A673 (cell line): ENCODE measurements at regions not wholly inside any gene's neighbourhood (a gene's known extent, or its start where the extent isn't known, plus 50 kb on each side); places are given as distances from the start of the nearest gene placed in this dataset.
"Not testable (repeated sequence)": the region's sequence is repeated elsewhere in the genome, so short reads cannot be mapped to it uniquely, and the experiment has no call there.

Experiments used
- BruUV-seq: library from RNA; stranded (reverse); fragments of 400-500 nt; replicated peaks from 2 replicates; lab custom pipeline; 2021; lab: Mats Ljungman, UMichigan
- CTCF ChIA-PET: fragments of 300-600 bp; sonication (Branson Sonifier 250); formaldehyde crosslinking; loops from one replicate; lab custom pipeline; 2022; ENCODE audit warnings: antibody characterized with exemption; lab: Charles Lee
- POLR2A ChIA-PET: fragments of 300-600 bp; sonication (Branson Sonifier 250); formaldehyde crosslinking; loops from one replicate; lab custom pipeline; 2022; ENCODE audit warnings: antibody characterized with exemption; ENCODE audit not compliant: low non-redundant PET; lab: Charles Lee
- DNase-seq: peaks from one replicate; pipeline ENCODE4 v3.0.0-alpha.2; 2015; ENCODE audit warnings: low spot score
- H3K27ac ChIP-seq: fragments of 200-600 bp; sonication (generic); 2 replicates; pipeline ENCODE4 v1.5.1; 2016; ENCODE audit warnings: mixed run types, low read depth, mild to moderate bottlenecking, mixed read lengths, antibody characterized with exemption, low read length; ENCODE audit not compliant: poor library complexity, severe bottlenecking
- H3K27me3 ChIP-seq: fragments of 200-600 bp; sonication (generic); replicated peaks from 2 replicates; pipeline ENCODE4 v1.6.1; 2017; ENCODE audit warnings: mixed run types, low read depth, mild to moderate bottlenecking, mixed read lengths, antibody characterized with exemption, low read length; ENCODE audit not compliant: insufficient read depth, poor library complexity
- H3K36me3 ChIP-seq: fragments of 200-600 bp; sonication (generic); 2 replicates; pipeline ENCODE4 v1.6.1; 2016; ENCODE audit warnings: mixed run types, mild to moderate bottlenecking, mixed read lengths, antibody characterized with exemption, low read length; ENCODE audit not compliant: insufficient read depth, poor library complexity, severe bottlenecking
- H3K4me1 ChIP-seq: fragments of 200-600 bp; sonication (generic); 2 replicates; pipeline ENCODE4 v1.6.1; 2017; ENCODE audit warnings: mixed run types, mild to moderate bottlenecking, mixed read lengths, antibody characterized with exemption, low read length; ENCODE audit not compliant: insufficient read depth, poor library complexity, severe bottlenecking
- H3K4me3 ChIP-seq: fragments of 200-600 bp; sonication (generic); 2 replicates; pipeline ENCODE4 v1.5.1; 2016; ENCODE audit warnings: low read depth, mixed run types, mild to moderate bottlenecking, mixed read lengths, low read length; ENCODE audit not compliant: poor library complexity, severe bottlenecking
- H3K9me3 ChIP-seq: fragments of 200-600 bp; sonication (generic); 2 replicates; pipeline ENCODE4 v1.6.1; 2016; ENCODE audit warnings: mixed run types, low read depth, mild to moderate bottlenecking, mixed read lengths, antibody characterized with exemption, low read length; ENCODE audit not compliant: poor library complexity, severe bottlenecking
- CTCF ChIP-seq: fragments of 300-800, 200-600 bp; sonication (generic); conservative IDR thresholded peaks from 2 replicates; pipeline ENCODE4 v1.5.1; 2017; ENCODE audit warnings: low read depth, mild to moderate bottlenecking, antibody characterized with exemption, low read length, moderate library complexity, mixed read lengths
- EZH2 ChIP-seq: fragments of 200-600 bp; sonication (generic); IDR thresholded peaks from 2 replicates; pipeline ENCODE4 v1.6.1; 2017; ENCODE audit warnings: borderline replicate concordance, low read depth, mild to moderate bottlenecking, mixed read lengths, antibody characterized with exemption, low read length; ENCODE audit not compliant: poor library complexity, severe bottlenecking
- intact Hi-C: fragments of 100-400 bp; cut with micrococcal nuclease; formaldehyde crosslinking; loops from one replicate; pipeline ENCODE4 v1.10.0; 2022; ENCODE audit not compliant: unreplicated experiment

GRCh38 chr1:5125208-5125607 is 470.8 kb downstream of the AJAP1 start:
- no peak for DNase-seq
- intact Hi-C loops, result no loop called here
- peaks cover 7% of the 10 kb centered on the region for H3K9me3 ChIP-seq
- no TSS peak for BruUV-seq
- CTCF ChIA-PET, result no interaction called here
- H3K4me3 ChIP-seq, result no peak overlapping the region
- TF ChIP-seq CTCF, result no peak
- TF ChIP-seq EZH2, result no peak
- H3K4me1 ChIP-seq, result no peaks in the 10 kb centered on the region
- POLR2A ChIA-PET, result no interaction called here
- H3K27ac ChIP-seq, result no peak overlapping the region
- no peaks in the 10 kb centered on the region for H3K36me3 ChIP-seq
- H3K27me3 ChIP-seq, result no peaks in the 10 kb centered on the region

- no peak for TF ChIP-seq CTCF
- no peak for TF ChIP-seq EZH2
- Histone ChIP-seq H3K27ac (no peak overlapping the region), H3K27me3 (no peaks in the 10 kb centered on the region), H3K9me3 (no peaks in the 10 kb centered on the region), H3K4me3 (no peak overlapping the region), H3K4me1 (no peaks in the 10 kb centered on the region), H3K36me3 (no peaks in the 10 kb centered on the region)
- ChIA-PET POLR2A (no interaction called here), CTCF (no interaction called here)
- intact Hi-C loops, result no loop called here
- no TSS peak for BruUV-seq
- DNase-seq, result no peak
These were observed 466.1 kb downstream of the AJAP1 start for GRCh38 chr1:5120559-5120958.

GRCh38 chr1:5119366-5120234 is 465.2 kb downstream of the AJAP1 start:
- intact Hi-C loops, result no loop called here
- Histone ChIP-seq H3K27ac (no peak overlapping the region), H3K36me3 (no peaks in the 10 kb centered on the region), H3K4me1 (no peaks in the 10 kb centered on the region), H3K4me3 (no peak overlapping the region), H3K9me3 (no peaks in the 10 kb centered on the region), H3K27me3 (no peaks in the 10 kb centered on the region)
- TF ChIP-seq CTCF, result no peak
- no peak for TF ChIP-seq EZH2
- no TSS peak for BruUV-seq
- ChIA-PET CTCF (no interaction called here), POLR2A (no interaction called here)
- no peak for DNase-seq

- intact Hi-C loops, H3K9me3 ChIP-seq, POLR2A ChIA-PET, DNase-seq, H3K27me3 ChIP-seq, CTCF ChIA-PET, H3K4me1 ChIP-seq, BruUV-seq, H3K27ac ChIP-seq, H3K36me3 ChIP-seq, H3K4me3 ChIP-seq: not testable (repeated sequence)
These were observed 464.4 kb downstream of the AJAP1 start for GRCh38 chr1:5118771-5119170.

GRCh38 chr1:5118292-5118691 is 463.9 kb downstream of the AJAP1 start:
- POLR2A ChIA-PET, H3K4me3 ChIP-seq, H3K27me3 ChIP-seq, CTCF ChIA-PET, H3K9me3 ChIP-seq, intact Hi-C loops, DNase-seq, H3K36me3 ChIP-seq, H3K27ac ChIP-seq, BruUV-seq, H3K4me1 ChIP-seq: not testable (repeated sequence)
